ENCODE measurements at regions not wholly inside any gene's neighbourhood (a gene's known extent, or its start where the extent isn't known, plus 50 kb on each side); places are given as distances from the start of the nearest gene placed in this dataset.

DNA sequence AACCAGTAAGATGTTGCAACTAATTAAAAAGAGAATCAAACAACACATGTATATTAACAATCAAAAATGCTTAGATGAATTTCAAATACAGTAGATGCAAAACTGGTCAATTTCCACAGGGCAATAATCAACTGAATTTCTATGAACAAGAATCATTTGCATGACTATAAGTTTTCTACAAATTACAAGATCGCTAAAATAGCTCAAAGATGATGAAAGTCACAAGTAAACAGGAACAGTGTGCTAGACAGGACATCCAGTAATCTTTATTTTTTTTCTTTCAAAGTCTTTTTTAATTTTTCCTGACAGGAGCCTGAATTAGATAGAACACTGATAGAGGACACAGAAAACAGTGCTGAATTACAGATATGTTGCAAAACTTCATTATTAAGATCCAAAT is 608.2 kb upstream of the DAB2 start:
- Histone ChIP-seq H3K27me3 (ENCODE audit: control insufficient read depth, insufficient read depth, low read length) (no peaks in the 10 kb centered on the region), H3K9me3 (ENCODE audit: control insufficient read depth, insufficient read depth, low read length) (no peaks in the 10 kb centered on the region), H3K27ac (ENCODE audit: low read depth, low read length) (no peak overlapping the region), H3K4me3 (ENCODE audit: low read depth, low read length) (no peak overlapping the region)
- ChIA-PET CTCF (no interaction called here), POLR2A (interaction anchor here (0.7 kb wide), 1 partner anchor 225 kb away, joined by 5 read pairs; no protein-coding TSS in a partner anchor)
- TF ChIP-seq, protein P1, sequence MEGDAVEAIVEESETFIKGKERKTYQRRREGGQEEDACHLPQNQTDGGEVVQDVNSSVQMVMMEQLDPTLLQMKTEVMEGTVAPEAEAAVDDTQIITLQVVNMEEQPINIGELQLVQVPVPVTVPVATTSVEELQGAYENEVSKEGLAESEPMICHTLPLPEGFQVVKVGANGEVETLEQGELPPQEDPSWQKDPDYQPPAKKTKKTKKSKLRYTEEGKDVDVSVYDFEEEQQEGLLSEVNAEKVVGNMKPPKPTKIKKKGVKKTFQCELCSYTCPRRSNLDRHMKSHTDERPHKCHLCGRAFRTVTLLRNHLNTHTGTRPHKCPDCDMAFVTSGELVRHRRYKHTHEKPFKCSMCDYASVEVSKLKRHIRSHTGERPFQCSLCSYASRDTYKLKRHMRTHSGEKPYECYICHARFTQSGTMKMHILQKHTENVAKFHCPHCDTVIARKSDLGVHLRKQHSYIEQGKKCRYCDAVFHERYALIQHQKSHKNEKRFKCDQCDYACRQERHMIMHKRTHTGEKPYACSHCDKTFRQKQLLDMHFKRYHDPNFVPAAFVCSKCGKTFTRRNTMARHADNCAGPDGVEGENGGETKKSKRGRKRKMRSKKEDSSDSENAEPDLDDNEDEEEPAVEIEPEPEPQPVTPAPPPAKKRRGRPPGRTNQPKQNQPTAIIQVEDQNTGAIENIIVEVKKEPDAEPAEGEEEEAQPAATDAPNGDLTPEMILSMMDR (IDR thresholded peaks at IDR 0.05; ENCODE audit: low read depth, low read length) = no peak
- no peak for DNase-seq (ENCODE audit: low read depth, low spot score)

DNA sequence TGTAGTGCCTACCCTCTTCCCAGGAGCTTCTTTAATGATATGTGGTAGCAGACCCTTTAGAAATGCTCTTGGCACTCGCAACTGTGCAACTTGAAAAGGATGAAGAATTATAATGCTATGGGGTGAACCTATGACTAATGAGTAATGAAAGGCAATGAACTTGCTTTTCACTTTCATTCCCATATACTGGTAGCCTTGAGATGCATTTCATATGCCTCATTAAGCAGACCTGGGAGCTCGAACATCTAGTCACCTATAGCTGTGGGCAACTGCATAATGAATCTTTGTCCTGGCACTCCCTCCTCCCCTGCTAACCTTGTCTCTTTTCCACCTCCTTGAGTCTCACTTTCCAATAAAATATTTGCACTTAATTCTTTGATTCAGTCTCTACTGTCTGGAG is 605.9 kb upstream of the DAB2 start:
- no peak for DNase-seq (ENCODE audit: low read depth, low spot score)
- ChIA-PET CTCF (interaction anchor here (1.1 kb wide), 1 partner anchor 316 kb away, joined by 3 read pairs; no protein-coding TSS in a partner anchor), POLR2A (no interaction called here)
- no peaks in the 10 kb centered on the region for H3K27me3 ChIP-seq (ENCODE audit: control insufficient read depth, insufficient read depth, low read length)
- H3K9me3 ChIP-seq (ENCODE audit: control insufficient read depth, insufficient read depth, low read length) = no peaks in the 10 kb centered on the region
- H3K27ac ChIP-seq (ENCODE audit: low read depth, low read length) = no peak overlapping the region
- TF ChIP-seq, protein P1 (IDR thresholded peaks at IDR 0.05; ENCODE audit: low read depth, low read length) = no peak
- H3K4me3 ChIP-seq (ENCODE audit: low read depth, low read length) = no peak overlapping the region

DNA sequence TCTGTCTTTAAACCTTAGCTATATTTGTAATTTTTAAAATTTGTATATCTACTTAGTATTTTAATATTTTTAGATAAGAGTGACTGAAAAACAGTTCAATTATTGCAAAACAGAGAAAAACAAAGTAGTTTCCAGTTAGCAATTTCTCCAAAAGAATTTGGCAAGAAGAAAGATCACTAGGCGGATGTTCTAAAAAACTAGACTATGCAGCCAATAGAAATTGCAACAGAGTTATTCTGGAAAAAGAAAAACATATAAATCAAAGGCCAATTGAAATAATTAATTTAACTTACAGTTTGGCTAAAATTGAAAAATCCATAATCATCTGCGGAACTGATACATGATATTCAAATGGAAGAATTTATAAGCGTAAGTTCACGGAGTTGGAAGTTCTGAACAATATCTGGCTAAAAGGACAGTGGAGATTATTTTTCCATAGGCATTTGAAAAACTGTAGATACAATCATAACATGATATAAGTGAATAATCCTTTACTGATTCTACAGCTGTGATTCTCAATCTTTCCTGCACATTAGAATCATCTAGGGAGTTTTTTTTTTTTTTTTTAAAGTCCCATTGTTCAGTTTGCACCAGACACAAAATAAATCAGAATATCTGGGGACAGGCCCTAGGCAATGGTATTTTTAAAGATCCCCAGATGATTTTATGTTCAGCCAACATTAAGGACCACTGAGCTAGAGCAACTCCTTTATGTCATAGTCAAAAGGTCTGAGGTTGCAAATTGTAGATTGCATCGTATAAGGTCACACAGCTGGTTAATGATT is 605.1 kb upstream of the DAB2 start:
- ChIA-PET POLR2A (no interaction called here), CTCF (interaction anchor here (1.1 kb wide), 1 partner anchor 315 kb away, joined by 3 read pairs; no protein-coding TSS in a partner anchor)
- no peak for DNase-seq (ENCODE audit: low read depth, low spot score)
- TF ChIP-seq, protein P1 (IDR thresholded peaks at IDR 0.05; ENCODE audit: low read depth, low read length) = no peak
- Histone ChIP-seq H3K4me3 (ENCODE audit: low read depth, low read length) (no peak overlapping the region), H3K27ac (ENCODE audit: low read depth, low read length) (no peak overlapping the region), H3K27me3 (ENCODE audit: control insufficient read depth, insufficient read depth, low read length) (no peaks in the 10 kb centered on the region), H3K9me3 (ENCODE audit: control insufficient read depth, insufficient read depth, low read length) (no peaks in the 10 kb centered on the region)

GRCh38 chr5:40027400-40027799 is 602.6 kb upstream of the DAB2 start:
- Histone ChIP-seq H3K27ac (ENCODE audit: low read depth, low read length) (no peak overlapping the region), H3K4me3 (ENCODE audit: low read depth, low read length) (no peak overlapping the region), H3K27me3 (ENCODE audit: control insufficient read depth, insufficient read depth, low read length) (no peaks in the 10 kb centered on the region), H3K9me3 (ENCODE audit: control insufficient read depth, insufficient read depth, low read length) (no peaks in the 10 kb centered on the region)
- POLR2A ChIA-PET = no interaction called here
- CTCF ChIA-PET = no interaction called here
- no peak for DNase-seq (ENCODE audit: low read depth, low spot score)
- TF ChIP-seq, protein P1 (IDR thresholded peaks at IDR 0.05; ENCODE audit: low read depth, low read length) = no peak

DNA sequence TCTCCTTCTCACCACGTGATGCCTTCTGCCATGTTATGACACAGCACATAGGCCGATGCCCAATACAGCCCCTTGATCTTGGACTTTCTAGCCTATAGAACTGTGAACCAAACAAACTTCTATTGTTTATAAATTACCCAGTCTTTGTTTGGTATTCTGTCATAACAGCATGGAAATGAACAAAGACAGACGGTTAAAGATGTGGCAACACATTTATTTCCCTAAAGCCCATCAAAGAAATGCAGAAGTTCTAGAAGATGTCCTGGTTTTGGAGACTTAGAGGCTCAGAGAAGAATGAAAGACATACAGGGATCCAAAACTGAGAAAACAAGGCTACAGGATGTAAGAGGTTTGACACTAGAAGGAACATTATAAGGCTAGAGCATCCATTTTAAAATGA is 600.8 kb upstream of the DAB2 start:
- no peak overlapping the region for H3K27ac ChIP-seq (ENCODE audit: low read depth, low read length)
- ChIA-PET CTCF (no interaction called here), POLR2A (no interaction called here)
- no peak for DNase-seq (ENCODE audit: low read depth, low spot score)
- H3K9me3 ChIP-seq (ENCODE audit: control insufficient read depth, insufficient read depth, low read length) = no peaks in the 10 kb centered on the region
- H3K4me3 ChIP-seq (ENCODE audit: low read depth, low read length) = no peak overlapping the region
- H3K27me3 ChIP-seq (ENCODE audit: control insufficient read depth, insufficient read depth, low read length) = no peaks in the 10 kb centered on the region
- TF ChIP-seq, protein P1 (IDR thresholded peaks at IDR 0.05; ENCODE audit: low read depth, low read length) = no peak

Data from AG04450 (cell line).